ENCODE measurements at regions not wholly inside any gene's neighbourhood (a gene's known extent, or its start where the extent isn't known, plus 50 kb on each side); places are given as distances from the start of the nearest gene placed in this dataset.

DNA sequence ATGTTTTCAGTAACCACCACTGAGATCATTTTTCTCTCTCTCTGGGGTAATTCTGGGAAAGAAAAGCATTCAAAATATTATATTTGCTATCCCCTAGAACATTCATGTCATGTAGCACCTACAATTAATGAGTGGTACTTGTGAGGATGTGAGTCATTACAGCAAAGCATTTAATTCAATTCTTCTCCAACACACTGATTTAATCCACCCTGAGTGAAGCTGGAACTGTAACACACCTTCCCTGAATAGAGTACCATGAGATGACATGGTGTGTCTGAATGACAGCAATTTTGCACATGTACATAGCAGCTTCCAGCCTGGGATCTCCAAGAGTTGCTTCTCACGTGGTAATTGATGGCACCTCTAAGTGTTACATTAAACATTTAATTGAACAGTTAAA, 207.1 kb upstream of the SLC14A2 start:
- TF ChIP-seq, protein P1, sequence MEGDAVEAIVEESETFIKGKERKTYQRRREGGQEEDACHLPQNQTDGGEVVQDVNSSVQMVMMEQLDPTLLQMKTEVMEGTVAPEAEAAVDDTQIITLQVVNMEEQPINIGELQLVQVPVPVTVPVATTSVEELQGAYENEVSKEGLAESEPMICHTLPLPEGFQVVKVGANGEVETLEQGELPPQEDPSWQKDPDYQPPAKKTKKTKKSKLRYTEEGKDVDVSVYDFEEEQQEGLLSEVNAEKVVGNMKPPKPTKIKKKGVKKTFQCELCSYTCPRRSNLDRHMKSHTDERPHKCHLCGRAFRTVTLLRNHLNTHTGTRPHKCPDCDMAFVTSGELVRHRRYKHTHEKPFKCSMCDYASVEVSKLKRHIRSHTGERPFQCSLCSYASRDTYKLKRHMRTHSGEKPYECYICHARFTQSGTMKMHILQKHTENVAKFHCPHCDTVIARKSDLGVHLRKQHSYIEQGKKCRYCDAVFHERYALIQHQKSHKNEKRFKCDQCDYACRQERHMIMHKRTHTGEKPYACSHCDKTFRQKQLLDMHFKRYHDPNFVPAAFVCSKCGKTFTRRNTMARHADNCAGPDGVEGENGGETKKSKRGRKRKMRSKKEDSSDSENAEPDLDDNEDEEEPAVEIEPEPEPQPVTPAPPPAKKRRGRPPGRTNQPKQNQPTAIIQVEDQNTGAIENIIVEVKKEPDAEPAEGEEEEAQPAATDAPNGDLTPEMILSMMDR (IDR thresholded peaks at IDR 0.05), result no peak
- TF ChIP-seq POLR2AphosphoS5 (IDR thresholded peaks at IDR 0.05), result no peak

Data from breast epithelium (tissue), 3 donors.